Gastroesophageal sphincter (tissue), 3 donors: ENCODE measurements at regions not wholly inside any gene's neighbourhood (a gene's known extent, or its start where the extent isn't known, plus 50 kb on each side); places are given as distances from the start of the nearest gene placed in this dataset.

ENCODE experiments used
- POLR2AphosphoS5 ChIP-seq: sonication (generic); formaldehyde crosslinking; IDR thresholded peaks from one replicate; pipeline ENCODE4 v1.6.1; 2017; ENCODE audit warnings: antibody characterized with exemption
- TF ChIP-seq, protein P1 (sequence below), 4 experiments: fragments of 200-600 bp in 2 of 4; fragments of 450-650 bp in 2 of 4; sonication (generic) in 1 of 4; IDR thresholded peaks; one replicate each; pipeline ENCODE4 v1.5.1; 2017 to 2019; ENCODE audit warnings: antibody characterized with exemption in 4 of 4, mild to moderate bottlenecking in 2 of 4, moderate library complexity in 2 of 4

DNA sequence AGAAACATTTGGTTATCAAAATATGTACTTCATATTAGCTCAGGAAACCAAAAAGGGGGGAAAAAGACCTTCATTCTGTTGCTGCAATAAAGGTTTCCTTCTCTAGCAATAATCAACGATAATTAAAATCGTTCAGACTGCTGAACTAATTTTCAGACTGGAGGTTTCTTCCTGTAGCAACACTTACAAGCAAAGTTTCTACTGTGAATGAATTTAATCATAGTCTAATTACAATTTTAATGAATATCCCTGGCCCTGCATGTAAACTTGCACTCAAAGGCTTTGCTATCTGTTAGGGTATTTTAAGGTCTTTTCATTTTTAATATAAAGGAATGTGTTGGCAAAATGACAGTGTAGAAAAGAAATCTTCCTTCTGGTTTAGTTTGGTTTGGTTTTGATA, 265.2 kb downstream of the QDPR start:
- TF ChIP-seq, protein P1, sequence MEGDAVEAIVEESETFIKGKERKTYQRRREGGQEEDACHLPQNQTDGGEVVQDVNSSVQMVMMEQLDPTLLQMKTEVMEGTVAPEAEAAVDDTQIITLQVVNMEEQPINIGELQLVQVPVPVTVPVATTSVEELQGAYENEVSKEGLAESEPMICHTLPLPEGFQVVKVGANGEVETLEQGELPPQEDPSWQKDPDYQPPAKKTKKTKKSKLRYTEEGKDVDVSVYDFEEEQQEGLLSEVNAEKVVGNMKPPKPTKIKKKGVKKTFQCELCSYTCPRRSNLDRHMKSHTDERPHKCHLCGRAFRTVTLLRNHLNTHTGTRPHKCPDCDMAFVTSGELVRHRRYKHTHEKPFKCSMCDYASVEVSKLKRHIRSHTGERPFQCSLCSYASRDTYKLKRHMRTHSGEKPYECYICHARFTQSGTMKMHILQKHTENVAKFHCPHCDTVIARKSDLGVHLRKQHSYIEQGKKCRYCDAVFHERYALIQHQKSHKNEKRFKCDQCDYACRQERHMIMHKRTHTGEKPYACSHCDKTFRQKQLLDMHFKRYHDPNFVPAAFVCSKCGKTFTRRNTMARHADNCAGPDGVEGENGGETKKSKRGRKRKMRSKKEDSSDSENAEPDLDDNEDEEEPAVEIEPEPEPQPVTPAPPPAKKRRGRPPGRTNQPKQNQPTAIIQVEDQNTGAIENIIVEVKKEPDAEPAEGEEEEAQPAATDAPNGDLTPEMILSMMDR (IDR thresholded peaks at IDR 0.05) = no peak
- TF ChIP-seq POLR2AphosphoS5 = no peak
